ENCODE measurements at regions not wholly inside any gene's neighbourhood (a gene's known extent, or its start where the extent isn't known, plus 50 kb on each side); places are given as distances from the start of the nearest gene placed in this dataset.
"Not testable (repeated sequence)": the region's sequence is repeated elsewhere in the genome, so short reads cannot be mapped to it uniquely, and the experiment has no call there.

GRCh38 chr9:12314589-12314988 is 378.6 kb upstream of the TYRP1 start:
- DNase-seq = no peak

- no peak for DNase-seq
These were observed 374.2 kb upstream of the TYRP1 start for GRCh38 chr9:12318732-12319685.

- DNase-seq = no peak
These were observed 363.6 kb upstream of the TYRP1 start for GRCh38 chr9:12329623-12329985.

- not testable (repeated sequence) for DNase-seq
These were observed 359.2 kb upstream of the TYRP1 start for GRCh38 chr9:12333966-12334365.

GRCh38 chr9:12350775-12351174 is 342.4 kb upstream of the TYRP1 start:
- DNase-seq = no peak

GRCh38 chr9:12351293-12352044 is 341.7 kb upstream of the TYRP1 start:
- no peak for DNase-seq

- no peak for DNase-seq
These were observed 341.2 kb upstream of the TYRP1 start for GRCh38 chr9:12352045-12352315.

GRCh38 chr9:12363439-12363838 is 329.7 kb upstream of the TYRP1 start:
- DNase-seq = no peak

- DNase-seq = no peak
These were observed 324.6 kb upstream of the TYRP1 start for GRCh38 chr9:12368569-12368968.

- no peak for DNase-seq
These were observed 301.2 kb upstream of the TYRP1 start for GRCh38 chr9:12391839-12392509.

GRCh38 chr9:12394105-12394504 is 299.1 kb upstream of the TYRP1 start:
- no peak for DNase-seq

- no peak for DNase-seq
These were observed 289.5 kb upstream of the TYRP1 start for GRCh38 chr9:12403721-12404120.

- DNase-seq = no peak
These were observed 279.2 kb upstream of the TYRP1 start for GRCh38 chr9:12413986-12414385.

GRCh38 chr9:12414514-12414913 is 278.7 kb upstream of the TYRP1 start:
- no peak for DNase-seq

GRCh38 chr9:12415361-12415760 is 277.8 kb upstream of the TYRP1 start:
- no peak for DNase-seq

GRCh38 chr9:12416716-12417115 is 276.5 kb upstream of the TYRP1 start:
- no peak for DNase-seq

- no peak for DNase-seq
These were observed 268.9 kb upstream of the TYRP1 start for GRCh38 chr9:12424243-12424642.

- no peak for DNase-seq
These were observed 267.0 kb upstream of the TYRP1 start for GRCh38 chr9:12425878-12426864.

- no peak for DNase-seq
These were observed 253.9 kb upstream of the TYRP1 start for GRCh38 chr9:12439267-12439666.

GRCh38 chr9:12441080-12441479 is 252.1 kb upstream of the TYRP1 start:
- DNase-seq = not testable (repeated sequence)

GRCh38 chr9:12441506-12441905 is 251.7 kb upstream of the TYRP1 start:
- DNase-seq = no peak

- DNase-seq = no peak
These were observed 244.9 kb upstream of the TYRP1 start for GRCh38 chr9:12448246-12448645.

All from suppressor macrophage (primary cell).